ENCODE measurements at regions not wholly inside any gene's neighbourhood (a gene's known extent, or its start where the extent isn't known, plus 50 kb on each side); places are given as distances from the start of the nearest gene placed in this dataset.

- Mint-ChIP-seq H3K36me3 (ENCODE audit: low read depth) (no peaks in the 10 kb centered on the region), H3K9me3 (peaks cover 4% of the 10 kb centered on the region), H3K27me3 (ENCODE audit: low read depth) (no peaks in the 10 kb centered on the region), H3K27ac (no peak overlapping the region), H3K4me1 (ENCODE audit: low read depth) (no peaks in the 10 kb centered on the region), H3K4me3 (no peak overlapping the region)
Observed at GRCh38 chr18:39701055-39701783, 2135.6 kb upstream of the CELF4 start.

- H3K9me3 Mint-ChIP-seq, result peaks cover 4% of the 10 kb centered on the region
- H3K27me3 Mint-ChIP-seq (ENCODE audit: low read depth), result no peaks in the 10 kb centered on the region
- no peaks in the 10 kb centered on the region for H3K36me3 Mint-ChIP-seq (ENCODE audit: low read depth)
- no peak overlapping the region for H3K4me3 Mint-ChIP-seq
- H3K4me1 Mint-ChIP-seq (ENCODE audit: low read depth), result no peaks in the 10 kb centered on the region
- H3K27ac Mint-ChIP-seq, result no peak overlapping the region
Observed at GRCh38 chr18:39699340-39699964, 2133.9 kb upstream of the CELF4 start.

GRCh38 chr18:39698436-39698835 is 2132.8 kb upstream of the CELF4 start:
- Mint-ChIP-seq H3K4me3 (no peak overlapping the region), H3K36me3 (ENCODE audit: low read depth) (no peaks in the 10 kb centered on the region), H3K4me1 (ENCODE audit: low read depth) (no peaks in the 10 kb centered on the region), H3K9me3 (peaks cover 4% of the 10 kb centered on the region), H3K27ac (no peak overlapping the region), H3K27me3 (ENCODE audit: low read depth) (no peaks in the 10 kb centered on the region)

- no peaks in the 10 kb centered on the region for H3K27me3 Mint-ChIP-seq (ENCODE audit: low read depth)
- H3K9me3 Mint-ChIP-seq, result peaks cover 6% of the 10 kb centered on the region
- H3K36me3 Mint-ChIP-seq (ENCODE audit: low read depth), result no peaks in the 10 kb centered on the region
- no peaks in the 10 kb centered on the region for H3K4me1 Mint-ChIP-seq (ENCODE audit: low read depth)
- no peak overlapping the region for H3K4me3 Mint-ChIP-seq
- H3K27ac Mint-ChIP-seq, result no peak overlapping the region
Observed at GRCh38 chr18:39693359-39693758, 2127.8 kb upstream of the CELF4 start.

GRCh38 chr18:39692367-39693015 is 2126.9 kb upstream of the CELF4 start:
- Mint-ChIP-seq H3K4me3 (no peak overlapping the region), H3K36me3 (ENCODE audit: low read depth) (no peaks in the 10 kb centered on the region), H3K9me3 (peaks cover 9% of the 10 kb centered on the region), H3K27me3 (ENCODE audit: low read depth) (no peaks in the 10 kb centered on the region), H3K4me1 (ENCODE audit: low read depth) (no peaks in the 10 kb centered on the region), H3K27ac (no peak overlapping the region)

- Mint-ChIP-seq H3K4me3 (no peak overlapping the region), H3K36me3 (ENCODE audit: low read depth) (no peaks in the 10 kb centered on the region), H3K27ac (no peak overlapping the region), H3K27me3 (ENCODE audit: low read depth) (no peaks in the 10 kb centered on the region), H3K4me1 (ENCODE audit: low read depth) (no peaks in the 10 kb centered on the region), H3K9me3 (peaks cover 3% of the 10 kb centered on the region)
Observed at GRCh38 chr18:39685303-39685902, 2119.8 kb upstream of the CELF4 start.

- no peaks in the 10 kb centered on the region for H3K9me3 Mint-ChIP-seq
- H3K27me3 Mint-ChIP-seq (ENCODE audit: low read depth), result no peaks in the 10 kb centered on the region
- H3K4me3 Mint-ChIP-seq, result no peak overlapping the region
- H3K4me1 Mint-ChIP-seq (ENCODE audit: low read depth), result no peaks in the 10 kb centered on the region
- no peak overlapping the region for H3K27ac Mint-ChIP-seq
- no peaks in the 10 kb centered on the region for H3K36me3 Mint-ChIP-seq (ENCODE audit: low read depth)
Observed at GRCh38 chr18:39681061-39681460, 2115.5 kb upstream of the CELF4 start.

GRCh38 chr18:39675906-39676305 is 2110.3 kb upstream of the CELF4 start:
- Mint-ChIP-seq H3K27ac (no peak overlapping the region), H3K36me3 (ENCODE audit: low read depth) (no peaks in the 10 kb centered on the region), H3K4me1 (ENCODE audit: low read depth) (no peaks in the 10 kb centered on the region), H3K27me3 (ENCODE audit: low read depth) (no peaks in the 10 kb centered on the region), H3K9me3 (no peaks in the 10 kb centered on the region), H3K4me3 (no peak overlapping the region)

GRCh38 chr18:39675368-39675767 is 2109.8 kb upstream of the CELF4 start:
- Mint-ChIP-seq H3K27ac (no peak overlapping the region), H3K27me3 (ENCODE audit: low read depth) (no peaks in the 10 kb centered on the region), H3K9me3 (no peaks in the 10 kb centered on the region), H3K36me3 (ENCODE audit: low read depth) (no peaks in the 10 kb centered on the region), H3K4me3 (no peak overlapping the region), H3K4me1 (ENCODE audit: low read depth) (no peaks in the 10 kb centered on the region)

GRCh38 chr18:39672171-39672570 is 2106.6 kb upstream of the CELF4 start:
- H3K9me3 Mint-ChIP-seq, result peaks cover 6% of the 10 kb centered on the region
- H3K4me3 Mint-ChIP-seq, result no peak overlapping the region
- H3K4me1 Mint-ChIP-seq (ENCODE audit: low read depth), result peaks cover 2% of the 10 kb centered on the region
- H3K27ac Mint-ChIP-seq, result no peak overlapping the region
- no peaks in the 10 kb centered on the region for H3K27me3 Mint-ChIP-seq (ENCODE audit: low read depth)
- H3K36me3 Mint-ChIP-seq (ENCODE audit: low read depth), result no peaks in the 10 kb centered on the region

GRCh38 chr18:39667905-39668304 is 2102.3 kb upstream of the CELF4 start:
- Mint-ChIP-seq H3K4me1 (ENCODE audit: low read depth) (peaks cover 2% of the 10 kb centered on the region), H3K27me3 (ENCODE audit: low read depth) (no peaks in the 10 kb centered on the region), H3K27ac (no peak overlapping the region), H3K4me3 (no peak overlapping the region), H3K36me3 (ENCODE audit: low read depth) (no peaks in the 10 kb centered on the region), H3K9me3 (peaks cover 6% of the 10 kb centered on the region)

- no peak overlapping the region for H3K4me3 Mint-ChIP-seq
- no peaks in the 10 kb centered on the region for H3K36me3 Mint-ChIP-seq (ENCODE audit: low read depth)
- peaks cover 2% of the 10 kb centered on the region for H3K4me1 Mint-ChIP-seq (ENCODE audit: low read depth)
- H3K27ac Mint-ChIP-seq, result no peak overlapping the region
- H3K27me3 Mint-ChIP-seq (ENCODE audit: low read depth), result no peaks in the 10 kb centered on the region
- peaks cover 9% of the 10 kb centered on the region for H3K9me3 Mint-ChIP-seq
Observed at GRCh38 chr18:39666541-39666940, 2100.9 kb upstream of the CELF4 start.

- Mint-ChIP-seq H3K9me3 (peaks cover 3% of the 10 kb centered on the region), H3K27ac (no peak overlapping the region), H3K36me3 (ENCODE audit: low read depth) (no peaks in the 10 kb centered on the region)
Observed at GRCh38 chr18:39661856-39662366, 2096.3 kb upstream of the CELF4 start.

GRCh38 chr18:39660141-39660540 is 2094.5 kb upstream of the CELF4 start:
- Mint-ChIP-seq H3K27ac (no peak overlapping the region), H3K9me3 (peaks cover 3% of the 10 kb centered on the region), H3K36me3 (ENCODE audit: low read depth) (no peaks in the 10 kb centered on the region), H3K27me3 (ENCODE audit: low read depth) (no peaks in the 10 kb centered on the region), H3K4me1 (ENCODE audit: low read depth) (no peaks in the 10 kb centered on the region), H3K4me3 (no peak overlapping the region)

More at GRCh38 chr18:39661856-39662366, 2096.3 kb upstream of the CELF4 start:
- H3K4me3 Mint-ChIP-seq, result no peak overlapping the region
- no peaks in the 10 kb centered on the region for H3K27me3 Mint-ChIP-seq (ENCODE audit: low read depth)
- no peaks in the 10 kb centered on the region for H3K4me1 Mint-ChIP-seq (ENCODE audit: low read depth)

All from T-helper 1 cell treated with Interleukin-12 subunit alpha and Interleukin-12 subunit beta and Interleukin-4 antibody, amounts not matched to agents 30 μg/mL and 1 μg/mL, for 36 hours (primary cell).